ENCODE measurements at regions not wholly inside any gene's neighbourhood (a gene's known extent, or its start where the extent isn't known, plus 50 kb on each side); places are given as distances from the start of the nearest gene placed in this dataset.

GRCh38 chr7:67705850-67706249 is 709.2 kb downstream of the TYW1 start:
- no peak for DNase-seq

- no peak for DNase-seq
Observed at GRCh38 chr7:67711706-67712105, 715.1 kb downstream of the TYW1 start.

GRCh38 chr7:67713451-67714056 is 716.9 kb downstream of the TYW1 start:
- DNase-seq, result no peak

- DNase-seq, result no peak
Observed at GRCh38 chr7:67716729-67717128, 720.1 kb downstream of the TYW1 start.

- no peak for DNase-seq
Observed at GRCh38 chr7:67723591-67723990, 727.0 kb downstream of the TYW1 start.

- DNase-seq, result no peak
Observed at GRCh38 chr7:67724435-67724834, 727.8 kb downstream of the TYW1 start.

- no peak for DNase-seq
Observed at GRCh38 chr7:67724955-67725354, 728.3 kb downstream of the TYW1 start.

- DNase-seq, result no peak
Observed at GRCh38 chr7:67725423-67725822, 728.8 kb downstream of the TYW1 start.

GRCh38 chr7:67729771-67730170 is 733.1 kb downstream of the TYW1 start:
- no peak for DNase-seq

- no peak for DNase-seq
Observed at GRCh38 chr7:67731704-67732103, 735.1 kb downstream of the TYW1 start.

GRCh38 chr7:67732898-67733297 is 736.3 kb downstream of the TYW1 start:
- DNase-seq, result no peak

GRCh38 chr7:67738145-67738544 is 741.5 kb downstream of the TYW1 start:
- no peak for DNase-seq

- no peak for DNase-seq
Observed at GRCh38 chr7:67738958-67739357, 742.3 kb downstream of the TYW1 start.

- DNase-seq, result no peak
Observed at GRCh38 chr7:67743501-67743900, 746.9 kb downstream of the TYW1 start.

GRCh38 chr7:67752227-67752626 is 755.6 kb downstream of the TYW1 start:
- DNase-seq, result no peak

- DNase-seq, result no peak
Observed at GRCh38 chr7:67753891-67754290, 757.3 kb downstream of the TYW1 start.

- no peak for DNase-seq
Observed at GRCh38 chr7:67754651-67755050, 758.0 kb downstream of the TYW1 start.

GRCh38 chr7:67758551-67758950 is 761.9 kb downstream of the TYW1 start:
- no peak for DNase-seq

- DNase-seq, result no peak
Observed at GRCh38 chr7:67760971-67761370, 764.3 kb downstream of the TYW1 start.

GRCh38 chr7:67762516-67762915 is 765.9 kb downstream of the TYW1 start:
- DNase-seq, result no peak

GRCh38 chr7:67764289-67764688 is 767.7 kb downstream of the TYW1 start:
- no peak for DNase-seq

- DNase-seq, result no peak
Observed at GRCh38 chr7:67765481-67766175, 769.0 kb downstream of the TYW1 start.

- DNase-seq, result no peak
Observed at GRCh38 chr7:67766906-67767410, 770.3 kb downstream of the TYW1 start.

GRCh38 chr7:67771846-67772605 is 775.4 kb downstream of the TYW1 start:
- no peak for DNase-seq

All from stimulated activated CD4-positive, alpha-beta T cell treated with anti-CD3 and anti-CD28 coated beads, Interleukin-15, amount 100 ng/mL, for 24 hours (primary cell).